ENCODE measurements at regions not wholly inside any gene's neighbourhood (a gene's known extent, or its start where the extent isn't known, plus 50 kb on each side); places are given as distances from the start of the nearest gene placed in this dataset.

DNA sequence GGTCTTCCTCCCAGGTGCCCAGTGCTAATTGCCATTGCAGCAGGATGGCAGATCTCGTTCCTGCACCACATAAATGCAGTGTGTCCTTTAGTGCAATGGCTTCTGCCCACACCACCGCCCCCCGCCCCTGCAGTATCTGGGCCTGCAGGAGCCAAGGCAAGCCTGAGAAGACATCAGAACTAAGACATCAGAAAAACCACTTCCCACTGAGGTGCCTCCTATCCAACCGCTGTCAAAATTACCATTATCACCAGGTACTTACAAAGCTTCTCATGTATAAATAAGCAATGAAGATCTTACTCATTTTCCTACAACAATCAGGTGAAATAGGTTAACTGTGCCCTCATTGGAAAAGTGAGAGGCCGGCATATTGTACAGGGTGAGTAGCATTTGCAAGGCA lies 228.8 kb downstream of the FBXO15 start:
- no peak for DNase-seq (ENCODE audit: low read depth)

- no peak for DNase-seq (ENCODE audit: low read depth)
These were observed 230.6 kb downstream of the FBXO15 start for GRCh38 chr18:73917046-73917445.

- DNase-seq (ENCODE audit: low read depth): no peak
These were observed 234.1 kb downstream of the FBXO15 start for GRCh38 chr18:73913505-73913904.

DNA sequence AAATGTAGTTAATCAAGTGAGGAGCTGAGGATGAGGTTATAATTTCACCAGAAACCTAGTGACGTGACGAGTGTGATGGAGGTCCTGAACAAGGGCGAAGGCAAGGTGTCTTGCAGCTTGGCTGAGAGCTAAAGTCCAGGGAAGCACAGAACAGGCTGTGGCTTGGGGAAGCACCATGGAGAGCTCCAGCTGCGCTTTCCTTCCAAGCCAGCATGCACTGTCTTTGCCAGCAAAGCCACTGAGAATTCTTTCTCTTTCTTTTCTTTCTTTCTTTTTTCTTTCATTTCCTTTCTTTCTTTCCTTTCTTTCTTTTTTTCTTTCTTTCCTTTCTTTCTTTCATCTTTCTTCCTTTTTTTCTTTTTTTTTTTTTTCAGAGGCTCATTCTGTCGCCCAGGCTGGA lies 239.3 kb downstream of the FBXO15 start:
- DNase-seq (ENCODE audit: low read depth): no peak

- no peak for DNase-seq (ENCODE audit: low read depth)
These were observed 246.1 kb downstream of the FBXO15 start for GRCh38 chr18:73901566-73901965.

- DNase-seq (ENCODE audit: low read depth): no peak
These were observed 246.5 kb downstream of the FBXO15 start for GRCh38 chr18:73901151-73901550.

GRCh38 chr18:73900106-73900835 lies 247.4 kb downstream of the FBXO15 start:
- DNase-seq (ENCODE audit: low read depth): no peak

- no peak for DNase-seq (ENCODE audit: low read depth)
These were observed 250.1 kb downstream of the FBXO15 start for GRCh38 chr18:73897517-73897916.

DNA sequence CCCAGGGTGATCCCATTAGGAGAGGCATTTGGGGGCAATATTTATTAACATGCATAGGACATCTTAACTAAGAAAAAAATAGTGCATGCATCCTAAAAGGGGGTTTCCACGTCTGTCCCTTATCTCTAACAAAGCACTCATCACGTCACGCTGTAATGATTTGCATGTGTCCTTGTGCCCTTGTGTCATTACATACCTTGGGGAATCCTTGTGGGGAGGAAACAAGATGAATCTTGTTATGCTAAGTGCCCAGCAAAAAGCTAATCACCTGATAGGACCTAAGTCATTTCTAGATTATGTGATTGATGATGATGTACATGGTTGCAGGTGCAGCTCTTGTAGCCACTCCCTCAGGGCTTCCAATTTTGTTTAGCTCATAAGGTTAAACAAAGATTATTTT lies 250.9 kb downstream of the FBXO15 start:
- no peak for DNase-seq (ENCODE audit: low read depth)

DNA sequence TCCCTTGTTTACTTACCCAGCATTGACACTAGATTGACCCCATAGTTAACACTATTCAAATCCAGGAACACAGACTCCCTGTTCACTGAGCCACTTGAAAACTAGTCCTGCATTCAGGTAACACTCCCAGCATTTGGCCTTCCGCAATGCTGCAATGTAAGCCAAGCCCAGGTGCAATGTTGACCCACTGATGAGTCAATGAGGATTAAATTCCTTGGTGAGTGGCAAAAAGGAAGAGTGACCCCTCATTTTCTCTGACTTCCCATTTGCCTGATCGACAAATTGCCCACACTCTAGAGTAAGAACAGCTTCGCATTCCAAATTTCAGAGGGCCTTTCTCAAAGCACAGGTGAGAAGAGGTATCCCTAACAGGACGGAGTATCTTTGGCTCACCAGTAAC lies 251.9 kb downstream of the FBXO15 start:
- no peak for DNase-seq (ENCODE audit: low read depth)

DNA sequence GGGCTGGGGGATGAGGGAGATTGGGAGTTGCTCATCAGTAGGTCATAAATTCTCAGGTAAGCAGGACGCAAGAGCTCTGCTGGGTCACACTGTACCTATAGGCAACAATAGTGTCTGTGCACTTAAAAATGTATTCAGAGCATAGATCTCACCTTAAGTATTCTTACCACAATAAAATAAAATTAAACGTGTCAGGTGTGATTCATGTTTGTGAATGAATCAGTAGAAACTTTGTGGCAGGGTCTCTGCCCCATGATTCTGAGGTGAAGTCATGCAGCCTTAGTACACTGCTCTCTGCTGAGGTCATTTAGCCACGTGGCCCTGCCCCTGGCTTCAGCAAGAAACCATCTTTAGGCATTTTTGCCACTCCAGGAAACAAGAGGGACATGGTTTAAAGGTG lies 253.8 kb downstream of the FBXO15 start:
- no peak for DNase-seq (ENCODE audit: low read depth)

DNA sequence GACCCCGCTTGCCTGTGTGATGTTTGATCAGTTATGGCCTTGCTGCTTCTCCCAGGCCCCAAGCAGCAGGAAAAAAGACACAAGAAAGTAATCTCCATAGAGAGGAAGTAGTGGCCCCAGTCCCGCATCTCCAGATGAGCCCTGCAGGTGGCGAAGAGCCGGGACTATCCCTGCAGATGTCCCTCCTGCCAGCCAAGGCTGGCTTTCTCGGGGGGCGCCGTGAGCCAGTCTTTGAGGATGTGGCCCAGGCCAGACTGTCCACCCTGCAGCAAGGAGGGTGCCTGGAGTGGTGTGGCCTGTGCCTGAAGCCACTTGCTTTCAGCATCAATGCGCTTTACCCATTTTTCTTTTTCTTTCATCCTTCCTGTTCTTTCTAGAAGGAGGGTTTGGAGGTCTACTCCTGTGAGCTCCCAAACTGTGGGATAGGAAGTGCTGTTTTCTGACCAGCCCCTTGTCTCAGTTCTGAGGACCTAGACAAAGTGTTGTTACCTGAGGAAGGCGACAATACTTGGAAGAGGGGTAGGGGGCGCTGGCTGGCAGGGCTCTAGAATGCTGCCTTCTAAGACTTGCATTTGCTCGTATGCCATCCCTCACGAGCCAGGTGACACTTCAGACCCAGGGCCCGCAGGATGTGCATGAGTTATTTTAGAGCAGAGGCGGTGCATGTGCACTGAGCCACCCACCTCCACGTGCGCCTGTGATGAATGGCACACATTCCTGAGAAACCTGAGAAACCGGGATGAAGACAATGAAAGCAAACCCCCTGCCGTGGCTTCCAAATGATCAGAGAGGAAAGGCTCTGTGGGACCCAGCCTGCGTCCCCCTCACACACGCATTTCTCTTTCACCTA lies 255.8 kb downstream of the FBXO15 start:
- DNase-seq (ENCODE audit: low read depth): no peak

DNA sequence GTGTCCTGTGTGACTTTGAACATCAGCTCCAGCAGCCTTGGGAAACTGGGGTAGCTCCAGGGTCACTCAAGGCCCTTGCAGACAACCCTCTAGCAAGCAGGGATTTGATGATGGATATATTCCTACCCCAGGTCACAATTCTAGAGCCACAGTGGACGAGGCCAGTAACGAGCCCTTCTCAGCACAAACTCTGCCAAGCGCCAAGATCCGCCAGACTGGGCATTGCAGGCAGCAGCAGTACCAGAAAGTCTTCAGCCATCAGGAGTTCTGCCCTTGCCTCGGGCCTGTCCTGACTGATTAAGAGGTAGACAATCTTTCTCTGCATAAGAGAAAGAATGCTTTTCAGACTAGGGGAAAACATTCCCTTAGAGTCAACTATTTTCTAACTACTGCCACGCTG lies 259.1 kb downstream of the FBXO15 start:
- no peak for DNase-seq (ENCODE audit: low read depth)

DNA sequence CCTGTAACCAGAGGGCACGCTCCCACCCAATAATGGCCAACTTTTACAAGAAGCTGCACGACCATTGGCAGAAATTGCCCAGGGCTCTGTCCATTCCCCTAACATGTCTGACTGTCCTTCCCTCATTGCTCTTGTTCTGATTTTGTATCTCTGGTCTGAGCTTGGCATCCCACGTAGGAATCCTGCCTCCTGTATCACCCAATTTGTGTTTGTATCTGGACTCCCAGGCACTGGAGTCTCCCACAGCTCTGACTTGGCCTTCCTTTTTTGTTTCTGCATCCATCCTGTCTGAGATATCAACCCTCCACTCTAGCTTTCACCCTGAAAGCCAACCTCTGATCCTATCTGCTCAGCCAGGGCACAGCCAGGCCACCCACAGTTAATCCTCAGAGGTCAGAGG lies 259.8 kb downstream of the FBXO15 start:
- DNase-seq (ENCODE audit: low read depth): no peak

DNA sequence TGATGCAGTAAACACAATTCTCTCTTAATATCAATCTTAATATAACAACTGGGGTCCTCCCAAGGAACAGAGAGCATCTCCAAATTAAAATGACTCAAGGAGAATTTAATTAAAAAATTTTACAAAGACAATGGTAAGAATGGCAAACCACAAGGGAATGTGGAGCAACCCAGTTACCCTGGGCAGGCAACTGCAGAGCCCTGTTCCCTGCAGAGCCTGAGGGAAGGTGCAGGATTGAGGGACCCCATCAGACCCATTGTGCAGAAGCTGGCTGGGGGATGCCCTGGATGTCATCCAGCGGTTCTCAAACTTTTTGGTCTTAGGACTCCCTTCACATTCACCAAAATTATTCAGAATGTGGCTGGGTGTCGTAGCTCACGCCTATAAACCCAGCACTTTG lies 262.8 kb downstream of the FBXO15 start:
- no peak for DNase-seq (ENCODE audit: low read depth)

- no peak for DNase-seq (ENCODE audit: low read depth)
These were observed 266.2 kb downstream of the FBXO15 start for GRCh38 chr18:73881396-73881917.

DNA sequence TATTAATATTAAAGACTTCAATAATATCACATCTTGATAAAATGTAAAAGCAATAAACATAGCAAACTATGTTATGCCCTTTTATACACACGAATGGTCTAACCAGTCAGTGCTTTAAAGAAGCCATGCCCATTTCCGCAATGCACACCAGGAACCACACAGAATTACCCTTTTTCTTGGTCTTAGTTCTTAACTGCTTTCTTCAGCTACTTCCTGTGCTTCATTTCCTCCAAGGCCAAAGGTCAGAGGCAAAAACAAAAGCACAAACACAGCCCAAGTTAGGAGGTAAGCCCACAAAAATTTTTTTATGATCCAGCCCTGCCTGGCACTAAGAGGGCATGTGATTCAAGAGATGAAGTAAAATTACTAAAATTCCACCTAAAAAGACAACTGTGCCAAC lies 267.2 kb downstream of the FBXO15 start:
- no peak for DNase-seq (ENCODE audit: low read depth)

GRCh38 chr18:73879766-73880165 lies 267.9 kb downstream of the FBXO15 start:
- no peak for DNase-seq (ENCODE audit: low read depth)

DNA sequence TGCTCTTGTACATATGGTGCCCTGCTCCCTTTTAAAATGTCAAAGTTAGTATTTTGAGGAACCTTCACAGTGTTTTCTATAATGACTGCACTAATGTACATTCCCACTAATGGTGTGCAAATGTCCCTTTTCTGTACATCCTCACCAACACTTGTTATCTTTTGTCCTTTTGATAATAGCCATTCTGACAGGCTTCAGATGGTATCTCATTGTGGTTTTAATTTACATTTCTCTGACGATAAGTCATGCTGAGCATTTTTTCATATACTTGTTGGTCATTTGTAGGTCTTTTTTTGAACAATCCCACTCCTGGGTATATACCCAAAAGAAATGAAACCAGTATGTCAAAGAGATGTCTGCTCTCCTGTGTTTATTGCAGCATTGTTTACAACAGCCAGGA lies 268.3 kb downstream of the FBXO15 start:
- no peak for DNase-seq (ENCODE audit: low read depth)

DNA sequence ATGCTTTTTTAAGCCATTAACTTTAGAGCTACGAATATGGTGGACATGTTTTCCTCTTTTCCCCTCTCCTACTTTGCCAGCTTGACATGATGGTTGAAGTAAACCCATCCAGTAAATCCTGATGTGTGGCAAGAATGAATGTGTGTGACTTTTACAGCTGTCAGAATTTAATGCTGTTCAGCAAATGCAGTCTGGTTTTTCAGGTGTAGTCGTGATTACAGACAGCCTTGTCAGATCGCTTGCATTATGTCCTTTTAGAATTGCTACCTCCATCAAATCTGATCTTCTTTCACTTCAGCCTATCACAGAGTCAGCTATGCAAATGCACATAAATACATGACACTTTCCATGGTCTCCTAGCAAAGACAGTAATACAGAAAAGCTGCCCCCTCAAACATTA lies 278.5 kb downstream of the FBXO15 start:
- no peak for DNase-seq (ENCODE audit: low read depth)

DNA sequence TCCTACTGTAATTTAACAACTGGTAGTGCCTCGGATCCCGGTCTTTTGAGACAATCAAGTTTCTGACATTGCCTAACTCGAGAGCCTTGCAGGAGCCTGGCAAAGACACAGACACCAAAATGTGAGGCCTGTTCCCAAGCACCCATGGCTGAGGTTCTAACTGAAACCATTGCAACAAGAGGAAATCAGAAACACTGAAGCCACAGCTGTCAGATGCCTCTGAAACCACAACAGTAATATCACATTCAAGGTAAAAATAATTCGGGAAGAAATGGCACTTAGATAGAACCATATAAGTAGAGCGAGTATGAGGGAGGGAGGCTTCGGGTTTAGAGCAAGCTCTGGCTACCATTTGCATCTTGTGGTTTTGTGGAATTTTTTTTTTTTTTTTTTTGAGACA lies 285.9 kb downstream of the FBXO15 start:
- no peak for DNase-seq (ENCODE audit: low read depth)

GRCh38 chr18:73859837-73860397 lies 287.7 kb downstream of the FBXO15 start:
- DNase-seq (ENCODE audit: low read depth): no peak

Measured in stimulated activated CD8-positive, alpha-beta memory T cell treated with anti-CD3 and anti-CD28 coated beads, Interleukin-4, amount 100 ng/mL, for 24 hours (primary cell).